ENCODE measurements at regions not wholly inside any gene's neighbourhood (a gene's known extent, or its start where the extent isn't known, plus 50 kb on each side); places are given as distances from the start of the nearest gene placed in this dataset.

GRCh38 chr20:57909763-57910331 lies 200.0 kb upstream of the PMEPA1 start:
- no peak overlapping the region for H3K4me3 ChIP-seq (ENCODE audit: insufficient read depth, low read depth, low read length)
- H3K27me3 ChIP-seq (ENCODE audit: control insufficient read depth, insufficient read depth, low read length), result no peaks in the 10 kb centered on the region
- no peaks in the 10 kb centered on the region for H3K36me3 ChIP-seq (replicated peaks; ENCODE audit: control insufficient read depth, insufficient read depth, low read length)
- no peak for DNase-seq

DNA sequence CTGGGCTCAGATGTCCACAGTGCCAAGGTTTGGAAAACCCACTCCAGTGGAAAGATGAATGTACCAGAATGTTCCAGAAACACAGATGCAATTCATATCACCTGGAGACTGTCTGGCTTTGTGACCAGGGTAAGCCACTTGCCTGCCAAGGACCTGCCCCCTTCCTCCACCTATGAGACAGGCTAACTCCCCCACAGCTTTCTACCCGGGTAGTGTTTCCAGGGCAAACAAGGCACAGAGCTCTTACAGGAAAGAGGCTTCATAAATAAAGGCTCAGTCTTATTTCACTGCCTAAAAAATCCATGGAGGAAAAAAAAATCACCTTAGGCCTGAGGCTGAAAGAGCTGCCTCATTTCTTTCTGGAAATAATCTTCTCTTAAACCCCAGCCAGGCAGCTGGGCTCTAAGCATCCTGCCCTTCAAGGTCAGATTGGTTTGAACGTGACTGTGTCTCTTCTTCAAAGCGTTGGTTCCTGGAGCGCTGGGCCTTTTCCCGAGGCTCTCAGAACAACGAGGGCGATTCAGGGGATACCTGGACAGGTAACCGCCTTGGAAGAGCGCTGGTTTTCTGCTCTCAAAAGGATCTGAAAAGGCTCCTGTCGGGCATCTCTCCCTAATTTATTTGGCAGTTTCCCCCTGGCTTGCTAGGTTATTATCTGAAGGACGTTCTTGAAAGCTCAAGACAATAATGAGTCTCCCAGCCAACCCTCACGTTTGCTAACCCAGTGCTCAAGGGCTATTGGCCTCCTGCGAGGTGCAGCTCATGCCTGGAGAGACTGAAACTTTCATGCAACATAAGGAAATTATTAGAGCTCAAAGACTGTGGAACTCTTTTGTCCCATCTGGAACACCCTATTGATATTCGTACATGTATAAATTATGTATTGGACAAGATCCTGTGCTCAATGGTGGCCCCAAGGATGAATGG lies 199.2 kb upstream of the PMEPA1 start:
- no peaks in the 10 kb centered on the region for H3K36me3 ChIP-seq (replicated peaks; ENCODE audit: control insufficient read depth, insufficient read depth, low read length)
- H3K27me3 ChIP-seq (ENCODE audit: control insufficient read depth, insufficient read depth, low read length), result no peaks in the 10 kb centered on the region
- DNase-seq, result no peak
- H3K4me3 ChIP-seq (ENCODE audit: insufficient read depth, low read depth, low read length), result no peak overlapping the region

GRCh38 chr20:57908226-57908625 lies 198.4 kb upstream of the PMEPA1 start:
- no peak for DNase-seq
- no peaks in the 10 kb centered on the region for H3K36me3 ChIP-seq (replicated peaks; ENCODE audit: control insufficient read depth, insufficient read depth, low read length)
- H3K27me3 ChIP-seq (ENCODE audit: control insufficient read depth, insufficient read depth, low read length), result no peaks in the 10 kb centered on the region
- H3K4me3 ChIP-seq (ENCODE audit: insufficient read depth, low read depth, low read length), result no peak overlapping the region

DNA sequence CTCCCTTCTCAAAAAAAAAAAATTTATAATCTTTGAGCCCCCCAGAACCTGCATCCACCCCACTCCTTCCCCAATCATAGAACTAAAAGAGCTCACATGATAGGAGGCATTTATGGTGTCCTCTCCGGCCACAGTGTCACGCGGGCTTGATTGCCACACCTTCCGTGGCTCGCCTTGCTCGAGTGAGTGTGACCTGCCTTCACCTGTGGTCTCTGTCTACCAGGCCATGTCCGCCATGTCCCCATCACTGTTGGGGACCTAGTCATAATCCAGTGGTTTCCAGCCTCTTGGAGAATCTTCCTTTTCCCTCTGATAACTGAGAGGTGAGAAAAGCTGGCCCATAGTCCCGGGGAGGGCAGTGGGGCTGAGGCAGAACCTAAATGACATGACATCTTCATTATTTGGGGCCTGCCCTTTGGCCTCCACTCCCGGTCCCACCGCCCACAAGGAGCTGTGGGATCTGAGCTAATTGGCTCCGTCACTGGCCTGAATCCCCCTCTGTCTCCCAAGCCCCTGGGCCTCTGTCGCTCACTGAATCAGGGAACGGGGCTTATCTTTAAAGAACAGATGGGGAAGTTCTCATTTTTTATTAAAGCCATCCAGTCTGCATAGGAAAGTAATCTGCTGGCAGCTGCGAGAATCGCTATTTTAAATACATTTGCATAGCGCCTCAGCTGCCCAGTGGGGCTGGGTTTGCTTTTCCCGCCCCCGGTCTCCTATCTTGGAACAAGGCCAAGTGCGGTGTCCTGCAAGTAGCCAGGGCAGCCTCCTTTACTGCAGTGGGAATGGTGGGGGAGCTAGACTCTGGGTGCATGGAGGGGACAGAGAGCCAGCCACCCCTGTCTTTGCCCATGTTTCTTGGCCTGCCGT lies 197.6 kb upstream of the PMEPA1 start:
- DNase-seq, result no peak
- Histone ChIP-seq H3K4me3 (ENCODE audit: insufficient read depth, low read depth, low read length) (no peak overlapping the region), H3K36me3 (replicated peaks; ENCODE audit: control insufficient read depth, insufficient read depth, low read length) (no peaks in the 10 kb centered on the region), H3K27me3 (ENCODE audit: control insufficient read depth, insufficient read depth, low read length) (no peaks in the 10 kb centered on the region)

DNA sequence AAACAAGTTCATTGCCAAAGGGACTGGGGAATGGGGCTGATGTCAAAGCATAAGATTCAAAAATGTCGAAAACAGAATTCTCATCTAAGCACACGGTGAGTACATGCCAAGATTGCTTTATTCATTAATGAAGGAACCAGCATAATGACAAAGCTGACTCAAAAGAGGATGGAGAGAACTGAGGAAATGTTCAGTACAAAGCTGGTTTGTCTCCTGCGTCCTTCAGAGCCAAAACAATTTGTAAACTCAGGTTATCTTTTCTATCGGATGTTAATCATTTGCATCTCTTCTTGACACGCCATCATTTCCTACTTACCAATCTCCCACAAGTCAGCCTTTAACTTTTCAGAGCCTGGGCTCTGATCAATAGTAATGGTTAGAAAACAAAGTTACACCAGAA lies 195.6 kb upstream of the PMEPA1 start:
- Histone ChIP-seq H3K4me3 (ENCODE audit: insufficient read depth, low read depth, low read length) (no peak overlapping the region), H3K36me3 (replicated peaks; ENCODE audit: control insufficient read depth, insufficient read depth, low read length) (no peaks in the 10 kb centered on the region), H3K27me3 (ENCODE audit: control insufficient read depth, insufficient read depth, low read length) (no peaks in the 10 kb centered on the region)
- no peak for DNase-seq

- no peaks in the 10 kb centered on the region for H3K36me3 ChIP-seq (replicated peaks; ENCODE audit: control insufficient read depth, insufficient read depth, low read length)
- H3K27me3 ChIP-seq (ENCODE audit: control insufficient read depth, insufficient read depth, low read length), result no peaks in the 10 kb centered on the region
- H3K4me3 ChIP-seq (ENCODE audit: insufficient read depth, low read depth, low read length), result no peak overlapping the region
- no peak for DNase-seq
These were observed 194.7 kb upstream of the PMEPA1 start for GRCh38 chr20:57904314-57905105.

DNA sequence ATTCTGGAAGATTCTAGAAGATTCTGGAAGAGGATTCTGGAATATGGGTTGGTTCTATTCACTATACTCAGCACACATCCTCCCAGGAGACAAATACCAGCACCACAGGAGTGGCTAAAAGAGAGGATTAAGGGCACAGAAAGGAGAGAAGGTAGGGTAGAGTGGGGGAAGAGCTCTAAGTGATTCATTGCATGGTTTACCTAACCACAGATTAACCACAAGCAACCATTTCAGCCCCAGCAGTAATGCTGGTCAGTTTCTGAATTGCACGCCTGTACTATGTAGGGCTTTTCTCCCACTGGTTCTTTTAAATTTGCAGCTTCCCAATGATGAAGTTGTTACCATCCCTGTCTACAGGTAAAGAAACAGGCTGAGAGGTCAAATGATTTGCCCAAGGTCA lies 192.7 kb upstream of the PMEPA1 start:
- H3K4me3 ChIP-seq (ENCODE audit: insufficient read depth, low read depth, low read length), result no peak overlapping the region
- H3K36me3 ChIP-seq (replicated peaks; ENCODE audit: control insufficient read depth, insufficient read depth, low read length), result no peaks in the 10 kb centered on the region
- no peak for DNase-seq
- no peaks in the 10 kb centered on the region; the same call in 1 of the 2 replicates for H3K27me3 ChIP-seq (ENCODE audit: control insufficient read depth, insufficient read depth, low read length)

GRCh38 chr20:57901526-57901925 lies 191.7 kb upstream of the PMEPA1 start:
- DNase-seq, result no peak
- H3K27me3 ChIP-seq (ENCODE audit: control insufficient read depth, insufficient read depth, low read length), result no peaks in the 10 kb centered on the region; the same call in 1 of the 2 replicates
- H3K4me3 ChIP-seq (ENCODE audit: insufficient read depth, low read depth, low read length), result no peak overlapping the region
- no peaks in the 10 kb centered on the region for H3K36me3 ChIP-seq (replicated peaks; ENCODE audit: control insufficient read depth, insufficient read depth, low read length)

DNA sequence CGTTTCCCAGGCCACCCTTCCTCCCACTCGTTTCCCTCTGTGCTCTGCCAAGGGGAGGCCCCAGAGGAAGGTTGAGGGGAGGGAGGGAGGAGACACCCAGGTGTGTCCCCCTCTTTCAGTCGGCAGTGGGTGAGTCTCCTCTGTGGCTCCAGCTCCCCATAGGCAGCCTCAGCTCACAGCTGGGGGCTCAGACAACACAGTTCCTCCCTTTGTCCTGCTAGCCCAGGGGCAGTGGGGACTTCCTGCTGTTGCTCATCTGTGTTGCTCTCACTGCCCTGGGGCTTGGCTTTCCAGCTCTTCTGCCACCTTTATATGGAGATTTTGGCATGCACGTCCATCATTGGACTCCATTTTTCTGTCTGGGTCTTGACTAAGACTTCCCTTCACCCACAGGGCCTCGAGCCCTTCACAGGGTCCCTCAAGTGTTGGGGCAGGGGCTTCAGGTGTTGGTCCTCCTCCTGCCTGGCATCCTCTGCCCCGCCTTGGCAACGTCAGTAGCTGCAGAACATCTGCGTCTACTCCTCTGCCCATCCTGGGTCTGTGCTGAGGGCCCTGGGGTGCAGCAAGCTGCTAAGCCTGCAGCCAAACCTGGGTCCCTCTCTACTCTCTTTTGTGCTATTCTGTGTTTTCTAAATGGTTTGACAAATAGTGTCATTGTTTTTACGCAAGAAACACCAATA lies 190.6 kb upstream of the PMEPA1 start:
- no peaks in the 10 kb centered on the region; the same call in 1 of the 2 replicates for H3K27me3 ChIP-seq (ENCODE audit: control insufficient read depth, insufficient read depth, low read length)
- H3K4me3 ChIP-seq (ENCODE audit: insufficient read depth, low read depth, low read length), result no peak overlapping the region
- no peaks in the 10 kb centered on the region for H3K36me3 ChIP-seq (replicated peaks; ENCODE audit: control insufficient read depth, insufficient read depth, low read length)
- DNase-seq, result no peak

- H3K27me3 ChIP-seq (ENCODE audit: control insufficient read depth, insufficient read depth, low read length), result no peaks in the 10 kb centered on the region; the same call in 1 of the 2 replicates
- no peaks in the 10 kb centered on the region for H3K36me3 ChIP-seq (replicated peaks; ENCODE audit: control insufficient read depth, insufficient read depth, low read length)
- DNase-seq, result no peak
- no peak overlapping the region for H3K4me3 ChIP-seq (ENCODE audit: insufficient read depth, low read depth, low read length)
These were observed 189.7 kb upstream of the PMEPA1 start for GRCh38 chr20:57899554-57899953.

DNA sequence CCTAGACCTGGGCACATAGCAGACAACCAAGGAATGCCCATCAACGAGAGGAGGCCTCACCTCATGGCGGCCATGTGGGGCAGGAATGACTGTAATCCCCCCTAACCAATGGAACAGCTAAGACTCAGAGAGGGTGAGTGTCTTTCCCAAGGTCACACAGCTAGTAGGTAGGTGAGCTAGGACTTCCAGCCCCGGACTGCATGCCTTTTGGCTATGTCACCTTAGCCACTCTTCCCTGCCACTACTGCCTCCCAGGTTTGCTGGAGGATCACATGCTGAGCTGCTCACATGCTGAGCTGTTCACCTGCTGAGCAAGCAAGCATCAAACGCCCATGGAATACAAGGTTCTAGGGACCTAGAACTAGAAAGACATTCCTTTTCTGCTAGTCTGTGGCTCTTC lies 188.5 kb upstream of the PMEPA1 start:
- Histone ChIP-seq H3K36me3 (replicated peaks; ENCODE audit: control insufficient read depth, insufficient read depth, low read length) (no peaks in the 10 kb centered on the region), H3K27me3 (ENCODE audit: control insufficient read depth, insufficient read depth, low read length) (no peaks in the 10 kb centered on the region; the same call in 1 of the 2 replicates), H3K4me3 (ENCODE audit: insufficient read depth, low read depth, low read length) (no peak overlapping the region)
- no peak for DNase-seq

GRCh38 chr20:57897891-57898290 lies 188.1 kb upstream of the PMEPA1 start:
- H3K4me3 ChIP-seq (ENCODE audit: insufficient read depth, low read depth, low read length), result no peak overlapping the region
- no peaks in the 10 kb centered on the region; the same call in 1 of the 2 replicates for H3K27me3 ChIP-seq (ENCODE audit: control insufficient read depth, insufficient read depth, low read length)
- H3K36me3 ChIP-seq (replicated peaks; ENCODE audit: control insufficient read depth, insufficient read depth, low read length), result no peaks in the 10 kb centered on the region
- DNase-seq, result no peak

DNA sequence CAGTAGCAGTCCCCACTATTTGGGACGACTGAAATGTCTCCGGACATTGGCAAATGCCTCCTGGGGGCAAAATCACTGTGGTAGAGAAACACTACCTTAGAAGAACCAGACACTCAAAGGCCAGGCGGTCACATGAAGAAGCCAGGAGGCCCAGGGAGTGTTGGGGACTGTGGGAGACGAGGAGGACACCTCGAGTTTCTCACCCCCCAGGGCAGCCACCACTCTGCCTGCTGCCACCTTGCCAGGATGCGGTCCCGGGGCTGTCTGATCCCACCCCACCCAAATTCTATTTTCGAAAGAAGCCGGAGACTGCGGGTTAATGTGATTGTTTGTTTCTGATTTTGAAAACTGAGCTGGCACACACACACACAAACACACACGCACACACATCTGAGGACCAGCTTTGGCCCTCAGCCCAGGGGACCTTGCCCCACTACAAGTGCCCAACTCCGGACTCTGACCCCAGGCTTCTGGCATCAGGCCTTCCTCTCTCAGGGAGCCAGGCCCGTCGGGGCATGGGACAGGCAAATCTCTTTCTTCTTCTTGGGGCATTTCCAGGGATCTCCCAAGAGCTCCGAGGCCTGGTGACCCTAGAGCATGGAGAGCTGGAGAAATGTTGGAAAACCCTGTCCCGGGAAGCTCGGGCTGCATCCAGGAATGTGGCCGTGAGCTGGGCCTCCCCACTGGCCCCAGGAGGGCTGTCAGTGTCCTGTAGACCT lies 187.5 kb upstream of the PMEPA1 start:
- H3K4me3 ChIP-seq (ENCODE audit: insufficient read depth, low read depth, low read length), result no peak overlapping the region
- no peaks in the 10 kb centered on the region; the same call in 1 of the 2 replicates for H3K27me3 ChIP-seq (ENCODE audit: control insufficient read depth, insufficient read depth, low read length)
- no peak for DNase-seq
- H3K36me3 ChIP-seq (replicated peaks; ENCODE audit: control insufficient read depth, insufficient read depth, low read length), result no peaks in the 10 kb centered on the region
